Kidney (tissue), 13 donors: ENCODE measurements at regions not wholly inside any gene's neighbourhood (a gene's known extent, or its start where the extent isn't known, plus 50 kb on each side); places are given as distances from the start of the nearest gene placed in this dataset.

Experiments
- DNase-seq, 5 donors: peaks; one replicate each; pipeline ENCODE4 v3.0.0-alpha.2; 2013 to 2020
- FAIRE-seq: peaks from 2 replicates; lab custom pipeline; 2012; peaks lifted over from hg19 to GRCh38; lab: Jason Lieb, UNC
- H3K27ac ChIP-seq, 2 donors: one replicate each; pipeline ENCODE4 v1.7.0; 2013; ENCODE audit warnings: low read depth in 2 of 2, low read length in 2 of 2, inconsistent platforms in 1 of 2
- H3K27me3 ChIP-seq: one replicate; pipeline ENCODE4 v1.7.1; 2013; ENCODE audit warnings: low read length, inconsistent platforms; ENCODE audit not compliant: control insufficient read depth, insufficient read depth
- H3K36me3 ChIP-seq, 3 donors: one replicate each; pipeline versions ENCODE4 v1.7.0 to v1.7.1; 2013; ENCODE audit warnings: low read length in 3 of 3, control low read depth in 1 of 3, inconsistent platforms in 1 of 3; ENCODE audit not compliant: insufficient read depth in 3 of 3, control insufficient read depth in 2 of 3
- H3K4me1 ChIP-seq, 3 donors: one replicate each; pipeline versions ENCODE4 v1.7.0 to v1.7.1; 2013; ENCODE audit warnings: low read length in 3 of 3, inconsistent platforms in 1 of 3, low read depth in 1 of 3; ENCODE audit not compliant: control insufficient read depth in 2 of 3, insufficient read depth in 2 of 3
- H3K4me3 ChIP-seq, 3 donors: one replicate each; pipeline versions ENCODE4 v1.7.0 to v1.8.1; 2013; ENCODE audit warnings: low read length in 3 of 3, control low read depth in 1 of 3, inconsistent platforms in 1 of 3
- H3K9ac ChIP-seq, 3 donors: one replicate each; pipeline versions ENCODE4 v1.7.0 to v1.7.1; 2013; ENCODE audit warnings: low read length in 3 of 3, control low read depth in 1 of 3, inconsistent platforms in 1 of 3
- H3K9me3 ChIP-seq, 3 donors: one replicate each; pipeline versions ENCODE4 v1.7.0 to v1.7.1; 2013; ENCODE audit warnings: low read length in 3 of 3, control low read depth in 1 of 3, inconsistent platforms in 1 of 3; ENCODE audit not compliant: control insufficient read depth in 2 of 3, insufficient read depth in 1 of 3
- intact Hi-C: fragments of 100-400 bp; cut with DNase I; formaldehyde crosslinking; loops from one replicate; pipeline ENCODE4 v1.11.1; 2022
- TF ChIP-seq, protein P1 (sequence below): IDR thresholded peaks from 3 replicates; pipeline ENCODE4 v1.5.1; 2012; ENCODE audit warnings: mild to moderate bottlenecking, moderate library complexity, borderline replicate concordance; ENCODE audit not compliant: insufficient read depth; ENCODE audit errors: extremely low read depth
- donor health status: control.
- donor health status: control.
- donor health status: control.
- donor health status: control.
- donor health status: control.
- donor health status: DM: yes; HTN: yes; CAD: no.
- donor health status: Normal renal cell carcinoma (clear cell type).

DNA sequence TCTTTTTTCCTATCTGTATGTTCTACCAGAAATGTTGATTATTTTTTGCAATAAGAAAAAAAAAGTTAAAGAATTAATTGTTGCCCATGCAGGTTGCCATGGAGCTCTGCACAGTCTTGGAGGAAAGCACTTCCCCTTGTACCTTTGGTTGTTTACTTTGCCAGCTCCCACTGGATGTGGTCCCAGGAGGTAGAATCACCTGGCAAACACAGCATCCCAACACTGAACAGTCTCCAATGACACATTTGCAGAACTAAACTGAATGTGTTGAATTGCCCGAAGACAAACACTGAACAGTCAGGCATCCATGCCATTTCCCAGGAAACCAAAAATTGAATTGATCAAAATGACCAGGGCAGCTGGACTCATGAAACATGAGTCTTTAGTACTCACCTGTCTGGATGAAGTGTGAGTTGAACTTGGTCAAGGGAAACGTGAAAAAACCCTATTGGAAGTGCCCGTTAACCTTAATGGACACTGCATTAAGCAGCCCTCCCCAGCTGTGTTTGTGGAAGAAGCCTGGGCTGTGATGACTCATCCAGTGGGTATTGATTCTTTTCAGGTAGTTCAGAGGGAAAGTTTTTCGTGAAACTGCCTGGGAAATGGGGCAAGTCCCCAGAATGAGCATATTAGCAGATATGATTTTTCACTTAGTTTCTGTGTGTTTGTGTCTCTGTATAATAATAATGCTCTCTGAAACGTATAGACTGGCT lies 284.7 kb upstream of the STT3B start:
- H3K27ac ChIP-seq = no peak overlapping the region
- intact Hi-C loops = no loop called here
- no peaks in the 10 kb centered on the region for H3K4me1 ChIP-seq
- H3K9me3 ChIP-seq = no peaks in the 10 kb centered on the region
- DNase-seq (no peak), FAIRE-seq (no peak)
- H3K27me3 ChIP-seq = no peaks in the 10 kb centered on the region
- no peak overlapping the region for H3K4me3 ChIP-seq
- TF ChIP-seq, protein P1, sequence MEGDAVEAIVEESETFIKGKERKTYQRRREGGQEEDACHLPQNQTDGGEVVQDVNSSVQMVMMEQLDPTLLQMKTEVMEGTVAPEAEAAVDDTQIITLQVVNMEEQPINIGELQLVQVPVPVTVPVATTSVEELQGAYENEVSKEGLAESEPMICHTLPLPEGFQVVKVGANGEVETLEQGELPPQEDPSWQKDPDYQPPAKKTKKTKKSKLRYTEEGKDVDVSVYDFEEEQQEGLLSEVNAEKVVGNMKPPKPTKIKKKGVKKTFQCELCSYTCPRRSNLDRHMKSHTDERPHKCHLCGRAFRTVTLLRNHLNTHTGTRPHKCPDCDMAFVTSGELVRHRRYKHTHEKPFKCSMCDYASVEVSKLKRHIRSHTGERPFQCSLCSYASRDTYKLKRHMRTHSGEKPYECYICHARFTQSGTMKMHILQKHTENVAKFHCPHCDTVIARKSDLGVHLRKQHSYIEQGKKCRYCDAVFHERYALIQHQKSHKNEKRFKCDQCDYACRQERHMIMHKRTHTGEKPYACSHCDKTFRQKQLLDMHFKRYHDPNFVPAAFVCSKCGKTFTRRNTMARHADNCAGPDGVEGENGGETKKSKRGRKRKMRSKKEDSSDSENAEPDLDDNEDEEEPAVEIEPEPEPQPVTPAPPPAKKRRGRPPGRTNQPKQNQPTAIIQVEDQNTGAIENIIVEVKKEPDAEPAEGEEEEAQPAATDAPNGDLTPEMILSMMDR = no peak
- H3K36me3 ChIP-seq = no peaks in the 10 kb centered on the region
- H3K9ac ChIP-seq = no peak overlapping the region

DNA sequence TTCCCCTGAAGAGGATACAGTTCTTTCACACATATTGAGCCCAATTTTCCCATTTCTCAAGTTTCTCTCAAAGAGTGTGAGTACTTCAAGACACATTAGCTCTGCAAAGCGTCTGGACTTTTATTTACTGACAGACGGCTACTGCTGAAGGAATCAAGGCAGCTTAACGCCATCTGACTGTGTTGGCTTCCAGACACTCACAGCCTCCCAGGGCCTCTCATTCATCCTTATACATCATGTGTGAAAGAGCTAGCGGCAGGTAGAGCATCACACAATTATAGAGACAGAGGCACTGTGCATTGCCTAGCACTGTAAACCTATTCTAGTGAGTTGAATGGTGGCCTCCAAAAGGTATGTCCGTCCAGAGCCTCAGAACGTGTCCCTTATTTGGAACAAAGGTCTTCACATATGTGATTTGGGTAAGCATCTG lies 284.1 kb upstream of the STT3B start:
- no peak overlapping the region for H3K4me3 ChIP-seq
- no peaks in the 10 kb centered on the region for H3K36me3 ChIP-seq
- H3K9ac ChIP-seq = no peak overlapping the region
- TF ChIP-seq, protein P1 = no peak
- H3K4me1 ChIP-seq = no peaks in the 10 kb centered on the region
- H3K27me3 ChIP-seq = no peaks in the 10 kb centered on the region
- FAIRE-seq (no peak), DNase-seq (no peak)
- H3K27ac ChIP-seq = no peak overlapping the region
- H3K9me3 ChIP-seq = no peaks in the 10 kb centered on the region
- intact Hi-C loops = no loop called here

GRCh38 chr3:31249545-31249944 lies 283.2 kb upstream of the STT3B start:
- H3K36me3 ChIP-seq = no peaks in the 10 kb centered on the region
- intact Hi-C loops = no loop called here
- H3K9me3 ChIP-seq = no peaks in the 10 kb centered on the region
- H3K27me3 ChIP-seq = no peaks in the 10 kb centered on the region
- no peak for FAIRE-seq
- H3K9ac ChIP-seq = no peak overlapping the region
- H3K27ac ChIP-seq = no peak overlapping the region
- H3K4me1 ChIP-seq = no peaks in the 10 kb centered on the region
- TF ChIP-seq, protein P1 = no peak
- no peak overlapping the region for H3K4me3 ChIP-seq
- no peak for DNase-seq
